ENCODE measurements at regions not wholly inside any gene's neighbourhood (a gene's known extent, or its start where the extent isn't known, plus 50 kb on each side); places are given as distances from the start of the nearest gene placed in this dataset.

DNA sequence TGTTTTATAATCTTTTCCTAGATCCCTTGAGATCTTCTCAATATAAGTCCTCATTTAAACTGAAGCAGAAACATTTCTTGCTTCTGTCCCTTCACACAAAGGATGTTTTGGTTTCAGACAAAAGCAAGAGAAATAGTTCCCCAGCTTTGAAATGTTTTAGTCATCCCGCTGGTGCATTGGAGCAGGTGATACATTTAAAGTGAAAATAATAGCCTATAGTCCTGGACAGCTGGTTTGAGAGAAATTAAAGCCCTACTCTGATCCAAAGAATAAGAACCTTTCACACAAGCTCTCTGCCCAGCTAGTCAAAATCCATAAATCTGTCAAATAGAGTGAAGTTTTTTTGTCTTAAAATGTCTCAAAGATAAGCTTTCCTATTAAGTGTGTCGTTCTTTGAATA lies 79.4 kb downstream of the LUZP4 start:
- intact Hi-C loops (cut with DNase I) = no loop called here
- Histone ChIP-seq H3K27ac (no peak overlapping the region), H3K9me3 (no peaks in the 10 kb centered on the region), H3K4me1 (no peaks in the 10 kb centered on the region), H3K4me3 (no peak overlapping the region), H3K27me3 (no peaks in the 10 kb centered on the region), H3K36me3 (replicated peaks in 1 of 2; ENCODE audit: insufficient read depth in 1 of 2, low read depth in 2 of 2) (no peaks in the 10 kb centered on the region)
- TF ChIP-seq POLR2A (IDR thresholded peaks at IDR 0.05) = no peak
- TF ChIP-seq, protein P1, sequence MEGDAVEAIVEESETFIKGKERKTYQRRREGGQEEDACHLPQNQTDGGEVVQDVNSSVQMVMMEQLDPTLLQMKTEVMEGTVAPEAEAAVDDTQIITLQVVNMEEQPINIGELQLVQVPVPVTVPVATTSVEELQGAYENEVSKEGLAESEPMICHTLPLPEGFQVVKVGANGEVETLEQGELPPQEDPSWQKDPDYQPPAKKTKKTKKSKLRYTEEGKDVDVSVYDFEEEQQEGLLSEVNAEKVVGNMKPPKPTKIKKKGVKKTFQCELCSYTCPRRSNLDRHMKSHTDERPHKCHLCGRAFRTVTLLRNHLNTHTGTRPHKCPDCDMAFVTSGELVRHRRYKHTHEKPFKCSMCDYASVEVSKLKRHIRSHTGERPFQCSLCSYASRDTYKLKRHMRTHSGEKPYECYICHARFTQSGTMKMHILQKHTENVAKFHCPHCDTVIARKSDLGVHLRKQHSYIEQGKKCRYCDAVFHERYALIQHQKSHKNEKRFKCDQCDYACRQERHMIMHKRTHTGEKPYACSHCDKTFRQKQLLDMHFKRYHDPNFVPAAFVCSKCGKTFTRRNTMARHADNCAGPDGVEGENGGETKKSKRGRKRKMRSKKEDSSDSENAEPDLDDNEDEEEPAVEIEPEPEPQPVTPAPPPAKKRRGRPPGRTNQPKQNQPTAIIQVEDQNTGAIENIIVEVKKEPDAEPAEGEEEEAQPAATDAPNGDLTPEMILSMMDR (IDR thresholded peaks at IDR 0.05) = no peak
- no peak for DNase-seq
- 59 to 61% methylated on average over 2 of the region's 2 CpGs for WGBS, 2 donors
- no peak for ATAC-seq

DNA sequence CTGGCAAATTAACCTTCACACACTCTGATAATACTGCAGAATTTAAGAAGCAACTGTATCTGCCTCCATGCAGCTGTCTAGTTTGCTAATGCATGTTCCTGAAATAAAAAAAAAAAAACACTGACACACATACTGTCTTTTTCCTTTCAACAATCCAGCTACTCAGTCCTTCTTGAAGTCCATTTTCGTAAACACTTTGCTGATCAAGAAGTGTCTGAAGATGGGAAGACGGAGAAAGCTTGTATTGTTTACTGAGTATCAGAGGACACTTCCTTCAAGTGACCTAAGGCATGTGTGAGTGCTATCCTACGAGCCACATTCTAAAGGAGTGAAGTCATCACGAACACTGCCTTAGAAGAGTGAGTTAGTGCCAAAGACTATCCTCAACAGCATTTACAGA lies 82.6 kb downstream of the LUZP4 start:
- 38 to 67% methylated on average over 4 of the region's 4 CpGs for WGBS, 2 donors
- Histone ChIP-seq H3K27ac (no peak overlapping the region), H3K4me3 (no peak overlapping the region), H3K27me3 (no peaks in the 10 kb centered on the region), H3K9me3 (no peaks in the 10 kb centered on the region), H3K4me1 (no peaks in the 10 kb centered on the region), H3K36me3 (replicated peaks in 1 of 2; ENCODE audit: insufficient read depth in 1 of 2, low read depth in 2 of 2) (no peaks in the 10 kb centered on the region)
- TF ChIP-seq POLR2A (IDR thresholded peaks at IDR 0.05) = no peak
- TF ChIP-seq, protein P1 (IDR thresholded peaks at IDR 0.05) = no peak
- ATAC-seq = no peak
- no peak for DNase-seq
- intact Hi-C loops (cut with DNase I) = no loop called here

DNA sequence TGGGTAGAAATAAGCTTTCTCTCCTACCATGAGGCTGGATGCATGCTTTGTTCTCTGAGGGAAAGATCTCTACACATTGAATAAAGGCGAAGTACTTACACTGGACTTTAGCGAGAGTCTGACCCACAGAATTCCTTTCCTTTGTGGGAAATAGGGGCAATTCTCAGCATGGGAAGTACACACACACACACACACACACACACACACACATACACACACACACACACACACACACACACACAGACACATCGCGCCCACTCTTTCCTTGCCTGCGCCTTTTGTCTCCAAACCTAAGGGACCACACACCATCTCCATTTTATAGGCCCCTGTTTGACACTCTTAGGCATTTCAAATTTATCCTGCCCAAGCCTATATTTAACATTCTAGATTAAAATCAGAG lies 83.8 kb downstream of the LUZP4 start:
- H3K27me3 ChIP-seq = no peaks in the 10 kb centered on the region
- H3K36me3 ChIP-seq (replicated peaks in 1 of 2; ENCODE audit: insufficient read depth in 1 of 2, low read depth in 2 of 2) = no peaks in the 10 kb centered on the region
- TF ChIP-seq POLR2A (IDR thresholded peaks at IDR 0.05) = no peak
- TF ChIP-seq, protein P1 (IDR thresholded peaks at IDR 0.05) = no peak
- ATAC-seq (no peak), DNase-seq (no peak)
- no peak overlapping the region for H3K27ac ChIP-seq
- intact Hi-C loops (cut with DNase I) = no loop called here
- H3K4me3 ChIP-seq = no peak overlapping the region
- no peaks in the 10 kb centered on the region for H3K9me3 ChIP-seq
- WGBS, 2 donors = 81 to 100% methylated on average over 4 to 5 of the region's 5 CpGs
- H3K4me1 ChIP-seq = no peaks in the 10 kb centered on the region

DNA sequence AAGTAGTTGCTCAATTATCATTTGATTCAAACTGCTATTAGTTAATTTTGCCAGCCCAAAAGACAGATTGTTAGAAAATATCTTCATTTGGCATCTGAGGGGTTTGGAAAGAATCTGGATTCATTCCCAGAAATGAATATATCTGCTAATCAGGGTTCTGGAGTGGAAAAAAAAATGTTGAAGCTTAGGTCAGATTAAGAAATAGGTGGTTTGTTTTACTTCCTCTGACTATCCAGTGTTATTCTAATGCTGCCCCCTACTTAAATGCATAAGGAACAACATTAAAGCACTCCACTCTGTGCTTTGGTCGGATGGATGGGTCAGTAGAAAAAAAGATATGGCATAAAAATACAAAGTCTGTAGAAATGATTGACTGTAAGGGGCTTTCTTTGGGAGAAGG lies 89.0 kb downstream of the LUZP4 start:
- Histone ChIP-seq H3K9me3 (no peaks in the 10 kb centered on the region), H3K4me1 (no peaks in the 10 kb centered on the region), H3K27me3 (no peaks in the 10 kb centered on the region), H3K4me3 (no peak overlapping the region), H3K27ac (no peak overlapping the region), H3K36me3 (replicated peaks in 1 of 2; ENCODE audit: insufficient read depth in 1 of 2, low read depth in 2 of 2) (no peaks in the 10 kb centered on the region)
- no peak for DNase-seq
- TF ChIP-seq, protein P1 (IDR thresholded peaks at IDR 0.05) = no peak
- TF ChIP-seq POLR2A (IDR thresholded peaks at IDR 0.05) = no peak
- intact Hi-C loops (cut with DNase I) = no loop called here
- 18 to 38% methylated on average over 1 of the region's 1 CpG for WGBS, 2 donors
- no peak for ATAC-seq

DNA sequence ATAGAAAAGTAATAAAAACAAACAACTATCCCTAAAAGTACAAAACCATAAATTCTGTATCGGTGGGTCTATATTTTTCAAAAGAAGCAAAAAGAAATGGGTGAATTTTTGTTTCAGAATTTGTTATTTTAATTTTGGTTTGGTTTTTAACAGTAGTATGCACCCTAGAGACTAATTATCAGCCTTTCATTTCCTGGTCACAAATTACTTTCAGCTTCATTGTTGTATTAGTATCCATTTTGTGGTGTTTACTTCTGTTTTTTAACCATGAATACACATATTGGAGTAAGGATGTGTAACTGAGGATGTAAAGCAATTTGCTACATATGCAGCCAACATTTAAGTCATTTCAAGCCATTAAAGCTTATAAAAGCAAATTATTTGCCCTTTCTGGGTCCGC lies 97.8 kb downstream of the LUZP4 start:
- Histone ChIP-seq H3K9me3 (no peaks in the 10 kb centered on the region), H3K27me3 (no peaks in the 10 kb centered on the region), H3K4me3 (no peak overlapping the region), H3K4me1 (no peaks in the 10 kb centered on the region), H3K27ac (no peak overlapping the region), H3K36me3 (replicated peaks in 1 of 2; ENCODE audit: insufficient read depth in 1 of 2, low read depth in 2 of 2) (no peaks in the 10 kb centered on the region)
- intact Hi-C loops (cut with DNase I) = no loop called here
- DNase-seq (no peak), ATAC-seq (no peak)
- TF ChIP-seq, protein P1 (IDR thresholded peaks at IDR 0.05) = no peak
- TF ChIP-seq POLR2A (IDR thresholded peaks at IDR 0.05) = no peak
- WGBS, 2 donors = 81 to 84% methylated on average over 2 of the region's 2 CpGs
